C4-2B (cell line): ENCODE measurements at regions not wholly inside any gene's neighbourhood (a gene's known extent, or its start where the extent isn't known, plus 50 kb on each side); places are given as distances from the start of the nearest gene placed in this dataset.

Experiments used
- H3K27ac ChIP-seq: fragments of 450-650 bp; 2 replicates; pipeline ENCODE4 v1.5.1; 2017
- ZFX ChIP-seq: fragments of 450-650 bp; IDR thresholded peaks from 2 replicates; pipeline ENCODE4 v1.6.1; 2017
- TF ChIP-seq, protein P1 (sequence below): fragments of 450-650 bp; conservative IDR thresholded peaks from 2 replicates; pipeline ENCODE4 v1.5.1; 2017; ENCODE audit warnings: mild to moderate bottlenecking

DNA sequence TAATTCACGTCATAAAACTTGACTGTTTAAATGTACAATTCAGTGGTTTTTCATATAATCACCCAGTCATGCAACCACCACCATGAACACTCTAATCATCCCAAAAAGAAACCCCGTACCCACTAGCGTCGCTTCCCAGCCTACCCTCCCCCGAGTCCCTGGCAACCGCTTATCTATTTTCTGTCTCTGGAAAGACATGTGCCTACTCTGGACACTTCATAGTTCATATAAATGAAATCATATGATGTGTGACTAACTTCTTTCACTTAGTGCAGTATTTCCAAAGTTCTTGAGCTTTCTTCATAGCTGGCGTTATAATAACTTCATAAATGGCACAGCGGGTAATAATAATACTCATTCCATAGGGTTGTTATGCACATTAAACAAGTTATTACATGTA is 215.2 kb downstream of the MYLK4 start:
- TF ChIP-seq, protein P1, sequence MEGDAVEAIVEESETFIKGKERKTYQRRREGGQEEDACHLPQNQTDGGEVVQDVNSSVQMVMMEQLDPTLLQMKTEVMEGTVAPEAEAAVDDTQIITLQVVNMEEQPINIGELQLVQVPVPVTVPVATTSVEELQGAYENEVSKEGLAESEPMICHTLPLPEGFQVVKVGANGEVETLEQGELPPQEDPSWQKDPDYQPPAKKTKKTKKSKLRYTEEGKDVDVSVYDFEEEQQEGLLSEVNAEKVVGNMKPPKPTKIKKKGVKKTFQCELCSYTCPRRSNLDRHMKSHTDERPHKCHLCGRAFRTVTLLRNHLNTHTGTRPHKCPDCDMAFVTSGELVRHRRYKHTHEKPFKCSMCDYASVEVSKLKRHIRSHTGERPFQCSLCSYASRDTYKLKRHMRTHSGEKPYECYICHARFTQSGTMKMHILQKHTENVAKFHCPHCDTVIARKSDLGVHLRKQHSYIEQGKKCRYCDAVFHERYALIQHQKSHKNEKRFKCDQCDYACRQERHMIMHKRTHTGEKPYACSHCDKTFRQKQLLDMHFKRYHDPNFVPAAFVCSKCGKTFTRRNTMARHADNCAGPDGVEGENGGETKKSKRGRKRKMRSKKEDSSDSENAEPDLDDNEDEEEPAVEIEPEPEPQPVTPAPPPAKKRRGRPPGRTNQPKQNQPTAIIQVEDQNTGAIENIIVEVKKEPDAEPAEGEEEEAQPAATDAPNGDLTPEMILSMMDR = no peak
- TF ChIP-seq ZFX = no peak
- no peak overlapping the region for H3K27ac ChIP-seq

DNA sequence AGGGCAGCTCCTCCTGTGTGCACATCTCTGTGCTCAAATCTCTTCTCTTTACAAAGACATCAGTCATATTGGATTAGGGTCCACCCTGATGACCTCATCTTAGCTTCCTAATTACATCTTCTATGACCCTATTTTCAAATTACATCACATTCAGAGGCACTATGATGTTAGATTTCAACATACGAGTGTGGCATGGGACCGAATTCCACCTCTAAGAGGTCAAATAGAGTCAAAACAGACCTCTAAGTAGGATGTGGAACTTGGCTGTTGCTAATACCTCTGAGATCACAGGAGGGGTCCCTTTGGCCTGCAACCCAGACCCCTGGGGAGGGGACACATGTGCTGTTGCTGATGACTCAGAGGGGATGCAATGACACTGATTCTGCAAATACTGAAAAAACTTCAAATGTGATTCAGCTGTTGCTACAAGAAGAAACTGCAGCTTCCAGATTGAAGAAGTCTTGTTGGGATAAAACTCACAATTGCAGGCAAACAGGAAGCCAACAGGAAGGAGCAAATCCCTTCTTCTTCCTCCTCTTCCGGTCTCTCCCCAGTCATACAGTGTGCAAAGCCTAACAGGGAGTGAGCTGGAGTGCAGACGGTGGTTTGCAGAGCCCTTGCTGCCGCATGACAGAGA is 216.2 kb downstream of the MYLK4 start:
- H3K27ac ChIP-seq = no peak overlapping the region
- TF ChIP-seq, protein P1 = no peak
- TF ChIP-seq ZFX = no peak

DNA sequence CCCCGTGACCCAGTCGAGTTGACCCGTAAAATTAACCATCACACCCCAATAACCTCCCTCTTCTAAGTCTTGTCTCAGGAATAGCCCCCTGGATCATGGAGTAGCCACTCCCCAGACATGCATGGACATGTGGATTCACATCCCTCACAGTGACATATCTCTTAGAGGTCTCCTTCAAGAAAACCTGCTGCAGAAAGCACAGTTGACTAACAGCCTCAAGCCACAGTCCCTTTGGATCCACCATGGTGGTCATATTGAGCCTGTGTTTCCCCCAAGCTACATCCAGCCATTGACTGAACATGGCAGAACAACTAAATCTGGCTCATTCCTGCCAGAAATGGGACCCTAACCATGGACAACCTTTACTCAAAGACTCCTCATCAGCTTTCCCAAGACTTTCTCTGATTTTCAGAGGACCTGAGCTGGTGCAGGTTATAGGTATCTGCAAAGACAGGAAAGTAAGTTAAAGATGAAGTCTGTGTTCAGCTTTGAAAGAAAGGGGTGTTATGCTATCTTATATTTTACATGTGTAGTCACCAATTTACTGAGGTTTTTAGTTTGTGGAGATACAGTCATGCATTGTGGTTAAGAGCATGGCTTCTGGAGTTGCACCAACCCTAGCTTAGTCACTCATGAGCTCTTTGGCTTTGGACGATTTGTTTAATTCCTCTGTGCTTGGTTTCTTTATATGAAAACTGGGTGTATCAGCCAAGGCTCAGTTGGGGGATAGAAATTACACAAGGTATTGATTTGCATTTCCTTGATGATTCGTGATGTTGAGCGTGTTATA is 219.1 kb downstream of the MYLK4 start:
- TF ChIP-seq, protein P1 = no peak
- no peak overlapping the region for H3K27ac ChIP-seq

DNA sequence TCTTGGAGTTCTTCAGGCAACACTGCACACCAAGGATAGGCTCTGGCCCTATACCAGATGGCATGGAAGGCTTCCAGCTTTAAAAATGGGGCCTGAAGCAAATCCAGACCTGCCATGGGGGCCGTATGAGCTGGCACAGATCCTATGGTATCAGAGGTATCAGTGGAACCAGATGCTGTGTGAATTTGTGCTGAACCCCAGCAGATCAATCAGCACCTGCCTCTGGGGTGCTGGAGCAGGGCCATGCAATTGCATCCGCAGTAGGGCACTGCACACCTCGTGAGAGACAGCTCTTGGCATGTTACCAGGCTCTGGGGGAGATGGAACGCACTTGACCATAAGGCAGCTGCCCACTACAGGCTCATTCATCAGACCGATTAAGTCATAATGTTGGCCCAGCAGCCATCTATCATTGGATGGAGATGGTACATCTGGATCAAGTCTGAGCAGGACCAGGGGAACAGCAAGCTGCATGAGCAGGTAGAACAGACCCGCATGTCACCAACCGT is 221.5 kb downstream of the MYLK4 start:
- no peak overlapping the region for H3K27ac ChIP-seq
- TF ChIP-seq ZFX = no peak
- TF ChIP-seq, protein P1 = no peak

DNA sequence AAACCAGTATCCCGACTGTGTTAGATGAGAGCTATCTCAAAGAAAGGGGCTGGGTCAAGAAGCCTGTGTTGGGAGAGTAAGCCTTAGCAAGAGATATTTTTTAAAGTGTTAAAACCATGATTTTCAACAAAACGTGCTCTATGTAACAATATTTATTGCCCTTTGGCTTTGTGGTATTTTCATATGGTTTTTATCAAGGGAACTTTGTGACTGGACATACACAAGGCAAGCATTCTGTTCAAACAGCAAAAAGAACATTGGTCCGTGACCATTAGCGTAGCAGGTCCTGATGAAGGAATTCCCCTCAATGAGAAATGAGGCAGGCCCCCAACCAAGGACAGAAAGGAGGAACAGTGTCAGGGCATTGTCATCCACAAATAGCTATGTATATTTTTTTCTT is 222.6 kb downstream of the MYLK4 start:
- no peak overlapping the region for H3K27ac ChIP-seq
- TF ChIP-seq ZFX = no peak
- TF ChIP-seq, protein P1 = no peak

DNA sequence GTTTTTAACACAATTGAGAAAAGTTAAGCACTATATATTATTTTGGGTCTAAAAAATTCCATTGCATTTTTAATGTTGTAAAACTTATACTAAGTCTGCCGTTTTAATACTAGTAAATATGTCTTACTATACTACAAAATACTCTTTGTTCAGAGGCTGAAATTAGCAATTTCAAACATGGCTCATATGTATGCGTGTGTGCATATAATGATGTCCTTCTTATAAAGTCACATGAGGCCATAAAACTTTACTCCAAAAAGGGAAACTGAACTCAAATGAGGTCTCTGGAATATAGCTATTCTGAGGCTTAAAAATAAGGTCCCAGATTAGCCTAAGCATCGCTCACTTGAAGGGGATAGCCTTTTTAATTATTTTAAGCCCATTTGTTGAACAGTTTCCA is 224.0 kb downstream of the MYLK4 start:
- TF ChIP-seq, protein P1 = no peak
- TF ChIP-seq ZFX = no peak
- no peak overlapping the region for H3K27ac ChIP-seq

DNA sequence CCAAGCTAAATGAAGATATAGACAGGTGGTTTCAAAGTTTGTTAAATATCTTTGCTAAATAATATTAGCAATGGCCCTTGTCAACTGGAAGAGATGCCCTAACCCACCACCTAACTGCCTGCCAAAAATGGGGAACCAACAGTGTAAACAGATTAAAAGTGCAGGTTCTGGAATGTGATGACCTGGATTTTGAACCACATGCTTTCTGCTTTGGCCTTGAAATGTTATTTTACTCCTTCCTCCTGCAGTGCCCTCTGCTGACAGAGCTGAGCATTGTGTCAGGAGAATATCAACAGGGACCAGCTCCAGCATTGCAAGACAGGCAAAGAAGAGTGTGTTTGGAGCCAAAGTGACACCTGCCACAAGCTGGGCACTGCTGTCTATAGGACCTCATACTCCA is 226.6 kb downstream of the MYLK4 start:
- TF ChIP-seq, protein P1 = peak; percentile 79
- no peak for TF ChIP-seq ZFX
- H3K27ac ChIP-seq = no peak overlapping the region
